ENCODE measurements at regions not wholly inside any gene's neighbourhood (a gene's known extent, or its start where the extent isn't known, plus 50 kb on each side); places are given as distances from the start of the nearest gene placed in this dataset.

DNA sequence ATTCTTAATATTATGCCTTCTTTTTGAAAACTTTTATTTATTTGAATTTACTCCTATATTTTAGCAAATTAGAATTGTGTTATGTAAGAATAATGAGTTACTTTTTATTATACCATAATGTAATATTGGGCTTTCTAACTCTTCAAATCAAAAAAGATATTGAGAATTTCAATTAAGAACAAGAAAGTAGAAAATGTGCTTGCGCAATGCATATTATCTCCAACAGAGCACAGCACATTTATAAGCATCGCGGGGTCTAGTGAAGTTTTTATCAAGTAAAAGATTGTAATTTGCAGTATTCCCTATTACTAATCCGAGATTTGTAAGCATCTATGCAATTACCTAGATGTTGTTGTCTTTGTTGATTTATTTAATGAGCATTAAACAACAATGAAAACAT is 829.1 kb upstream of the CNTNAP5 start:
- H3K27ac ChIP-seq (replicated peaks), result no peak overlapping the region
- H3K27me3 ChIP-seq (ENCODE audit: insufficient read depth, poor library complexity, severe bottlenecking), result no peaks in the 10 kb centered on the region
- no peak for DNase-seq (ENCODE audit: low read depth in 1 of 2, low spot score in 1 of 2)
- H3K4me3 ChIP-seq (replicated peaks; ENCODE audit: insufficient read depth, low read length), result no peak overlapping the region
- TF ChIP-seq, protein P1, sequence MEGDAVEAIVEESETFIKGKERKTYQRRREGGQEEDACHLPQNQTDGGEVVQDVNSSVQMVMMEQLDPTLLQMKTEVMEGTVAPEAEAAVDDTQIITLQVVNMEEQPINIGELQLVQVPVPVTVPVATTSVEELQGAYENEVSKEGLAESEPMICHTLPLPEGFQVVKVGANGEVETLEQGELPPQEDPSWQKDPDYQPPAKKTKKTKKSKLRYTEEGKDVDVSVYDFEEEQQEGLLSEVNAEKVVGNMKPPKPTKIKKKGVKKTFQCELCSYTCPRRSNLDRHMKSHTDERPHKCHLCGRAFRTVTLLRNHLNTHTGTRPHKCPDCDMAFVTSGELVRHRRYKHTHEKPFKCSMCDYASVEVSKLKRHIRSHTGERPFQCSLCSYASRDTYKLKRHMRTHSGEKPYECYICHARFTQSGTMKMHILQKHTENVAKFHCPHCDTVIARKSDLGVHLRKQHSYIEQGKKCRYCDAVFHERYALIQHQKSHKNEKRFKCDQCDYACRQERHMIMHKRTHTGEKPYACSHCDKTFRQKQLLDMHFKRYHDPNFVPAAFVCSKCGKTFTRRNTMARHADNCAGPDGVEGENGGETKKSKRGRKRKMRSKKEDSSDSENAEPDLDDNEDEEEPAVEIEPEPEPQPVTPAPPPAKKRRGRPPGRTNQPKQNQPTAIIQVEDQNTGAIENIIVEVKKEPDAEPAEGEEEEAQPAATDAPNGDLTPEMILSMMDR (IDR thresholded peaks at IDR 0.05; ENCODE audit: insufficient read depth, low read length), result no peak
- TF ChIP-seq GABPA (IDR thresholded peaks at IDR 0.05; ENCODE audit: low read depth), result no peak

DNA sequence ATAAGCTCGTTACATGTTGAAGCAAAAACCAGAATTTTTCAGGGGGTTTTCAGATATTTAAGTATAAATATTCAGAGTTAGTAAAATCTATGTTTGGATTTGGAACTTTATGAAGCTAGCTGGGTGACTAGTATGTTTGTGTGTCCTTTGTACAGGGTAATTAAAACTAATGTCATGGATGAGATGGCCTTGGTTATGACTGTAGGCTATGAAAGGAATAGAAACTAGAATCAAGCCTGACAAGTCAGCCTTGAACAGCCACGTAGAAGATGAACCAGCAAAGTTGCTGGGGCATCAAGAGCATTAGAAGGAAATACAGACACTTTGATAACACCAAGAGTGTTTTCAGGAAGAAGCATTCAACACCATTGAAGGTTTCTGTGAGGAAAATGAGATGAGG is 825.1 kb upstream of the CNTNAP5 start:
- Histone ChIP-seq H3K27me3 (ENCODE audit: insufficient read depth, poor library complexity, severe bottlenecking) (no peaks in the 10 kb centered on the region), H3K27ac (replicated peaks) (no peak overlapping the region), H3K4me3 (replicated peaks; ENCODE audit: insufficient read depth, low read length) (no peak overlapping the region)
- no peak for DNase-seq (ENCODE audit: low read depth in 1 of 2, low spot score in 1 of 2)
- TF ChIP-seq, protein P2, sequence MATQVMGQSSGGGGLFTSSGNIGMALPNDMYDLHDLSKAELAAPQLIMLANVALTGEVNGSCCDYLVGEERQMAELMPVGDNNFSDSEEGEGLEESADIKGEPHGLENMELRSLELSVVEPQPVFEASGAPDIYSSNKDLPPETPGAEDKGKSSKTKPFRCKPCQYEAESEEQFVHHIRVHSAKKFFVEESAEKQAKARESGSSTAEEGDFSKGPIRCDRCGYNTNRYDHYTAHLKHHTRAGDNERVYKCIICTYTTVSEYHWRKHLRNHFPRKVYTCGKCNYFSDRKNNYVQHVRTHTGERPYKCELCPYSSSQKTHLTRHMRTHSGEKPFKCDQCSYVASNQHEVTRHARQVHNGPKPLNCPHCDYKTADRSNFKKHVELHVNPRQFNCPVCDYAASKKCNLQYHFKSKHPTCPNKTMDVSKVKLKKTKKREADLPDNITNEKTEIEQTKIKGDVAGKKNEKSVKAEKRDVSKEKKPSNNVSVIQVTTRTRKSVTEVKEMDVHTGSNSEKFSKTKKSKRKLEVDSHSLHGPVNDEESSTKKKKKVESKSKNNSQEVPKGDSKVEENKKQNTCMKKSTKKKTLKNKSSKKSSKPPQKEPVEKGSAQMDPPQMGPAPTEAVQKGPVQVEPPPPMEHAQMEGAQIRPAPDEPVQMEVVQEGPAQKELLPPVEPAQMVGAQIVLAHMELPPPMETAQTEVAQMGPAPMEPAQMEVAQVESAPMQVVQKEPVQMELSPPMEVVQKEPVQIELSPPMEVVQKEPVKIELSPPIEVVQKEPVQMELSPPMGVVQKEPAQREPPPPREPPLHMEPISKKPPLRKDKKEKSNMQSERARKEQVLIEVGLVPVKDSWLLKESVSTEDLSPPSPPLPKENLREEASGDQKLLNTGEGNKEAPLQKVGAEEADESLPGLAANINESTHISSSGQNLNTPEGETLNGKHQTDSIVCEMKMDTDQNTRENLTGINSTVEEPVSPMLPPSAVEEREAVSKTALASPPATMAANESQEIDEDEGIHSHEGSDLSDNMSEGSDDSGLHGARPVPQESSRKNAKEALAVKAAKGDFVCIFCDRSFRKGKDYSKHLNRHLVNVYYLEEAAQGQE (IDR thresholded peaks at IDR 0.05; ENCODE audit: insufficient replicate concordance, low read depth), result no peak
- no peak for TF ChIP-seq POLR2AphosphoS5 (IDR thresholded peaks at IDR 0.05; ENCODE audit: low read depth)
- TF ChIP-seq, protein P1 (IDR thresholded peaks at IDR 0.05; ENCODE audit: insufficient read depth, low read length), result no peak
- TF ChIP-seq SPI1 (IDR thresholded peaks at IDR 0.05; ENCODE audit: borderline replicate concordance, low read depth), result no peak

DNA sequence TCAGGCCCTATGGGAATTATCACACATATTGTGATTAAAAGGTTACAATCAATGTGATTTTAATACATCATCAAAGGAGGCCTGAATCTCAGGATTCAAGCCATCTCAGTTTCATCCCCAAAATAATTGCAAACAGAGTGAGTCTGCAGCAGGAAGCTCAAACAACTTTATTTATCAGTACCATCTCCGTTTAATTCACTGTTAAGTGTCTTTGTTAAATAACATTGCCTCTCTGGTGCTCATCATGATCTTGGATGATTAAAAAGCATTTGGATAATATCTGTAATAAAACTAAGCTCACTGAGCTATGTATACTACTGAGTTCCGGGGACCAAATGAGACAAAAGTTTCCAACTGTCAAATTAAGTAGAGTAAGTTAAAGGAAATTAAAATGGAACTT is 817.8 kb upstream of the CNTNAP5 start:
- TF ChIP-seq, protein P1 (IDR thresholded peaks at IDR 0.05; ENCODE audit: insufficient read depth, low read length), result no peak
- no peak for TF ChIP-seq SPI1 (IDR thresholded peaks at IDR 0.05; ENCODE audit: borderline replicate concordance, low read depth)
- TF ChIP-seq POLR2AphosphoS5 (IDR thresholded peaks at IDR 0.05; ENCODE audit: low read depth), result no peak
- TF ChIP-seq, protein P2 (IDR thresholded peaks at IDR 0.05; ENCODE audit: insufficient replicate concordance, low read depth), result no peak
- no peak for TF ChIP-seq GABPA (IDR thresholded peaks at IDR 0.05; ENCODE audit: low read depth)
- Histone ChIP-seq H3K4me3 (replicated peaks; ENCODE audit: insufficient read depth, low read length) (no peak overlapping the region), H3K27ac (replicated peaks) (no peak overlapping the region), H3K27me3 (ENCODE audit: insufficient read depth, poor library complexity, severe bottlenecking) (no peaks in the 10 kb centered on the region)
- no peak for DNase-seq (ENCODE audit: low read depth in 1 of 2, low spot score in 1 of 2)

DNA sequence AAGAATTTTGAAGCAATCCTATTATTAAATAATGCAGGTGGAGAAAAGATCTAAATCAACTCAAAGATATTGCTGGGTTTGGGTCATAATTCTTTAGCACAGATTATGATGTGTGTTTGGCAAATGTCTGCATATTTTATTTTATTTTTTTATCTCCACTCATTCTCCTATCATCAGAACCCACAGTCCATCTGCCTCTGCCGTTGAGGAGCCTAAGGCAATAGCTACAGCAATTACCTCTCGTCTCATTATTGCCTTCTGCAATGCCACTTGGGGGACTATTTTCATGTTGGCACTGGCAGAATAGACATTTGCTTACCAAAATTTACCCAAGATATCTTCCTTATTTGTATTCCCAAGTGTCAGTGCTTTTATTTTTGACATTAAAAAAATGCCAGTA is 815.9 kb upstream of the CNTNAP5 start:
- H3K27ac ChIP-seq (replicated peaks), result no peak overlapping the region
- H3K4me3 ChIP-seq (replicated peaks; ENCODE audit: insufficient read depth, low read length), result no peak overlapping the region
- TF ChIP-seq POLR2AphosphoS5 (IDR thresholded peaks at IDR 0.05; ENCODE audit: low read depth) (no peak), SPI1 (IDR thresholded peaks at IDR 0.05; ENCODE audit: borderline replicate concordance, low read depth) (no peak), GABPA (IDR thresholded peaks at IDR 0.05; ENCODE audit: low read depth) (no peak)
- TF ChIP-seq, protein P2 (IDR thresholded peaks at IDR 0.05; ENCODE audit: insufficient replicate concordance, low read depth), result no peak
- TF ChIP-seq, protein P1 (IDR thresholded peaks at IDR 0.05; ENCODE audit: insufficient read depth, low read length), result no peak
- DNase-seq (ENCODE audit: low read depth in 1 of 2, low spot score in 1 of 2), result no peak
- H3K27me3 ChIP-seq (ENCODE audit: insufficient read depth, poor library complexity, severe bottlenecking), result no peaks in the 10 kb centered on the region

Data from HL-60 (cell line).